Kidney epithelial cell (primary cell): ENCODE measurements at regions not wholly inside any gene's neighbourhood (a gene's known extent, or its start where the extent isn't known, plus 50 kb on each side); places are given as distances from the start of the nearest gene placed in this dataset.

Source experiments
- DNase-seq: peaks from one replicate; pipeline ENCODE4 v3.0.0-alpha.2; 2010; ENCODE audit warnings: low read depth
- H3K27me3 ChIP-seq: 2 replicates; pipeline ENCODE4 v1.6.0; 2011; ENCODE audit warnings: low read length; ENCODE audit not compliant: control insufficient read depth, insufficient read depth
- H3K36me3 ChIP-seq: 2 replicates; pipeline ENCODE4 v1.5.1; 2011; ENCODE audit warnings: low read length; ENCODE audit not compliant: control insufficient read depth, insufficient read depth
- H3K4me3 ChIP-seq: 2 replicates; pipeline ENCODE4 v1.5.1; 2011; ENCODE audit warnings: low read depth, mild to moderate bottlenecking, control low read depth, low read length
- CTCF ChIP-seq: IDR thresholded peaks from 2 replicates; pipeline ENCODE4 v1.5.1; 2011; ENCODE audit warnings: mild to moderate bottlenecking, moderate library complexity, low read length, control low read depth, inconsistent platforms; ENCODE audit not compliant: insufficient read depth, poor library complexity, severe bottlenecking

- DNase-seq, result peak; percentile 28
- no peak for TF ChIP-seq CTCF
- Histone ChIP-seq H3K36me3 (no peaks in the 10 kb centered on the region), H3K4me3 (no peak overlapping the region), H3K27me3 (no peaks in the 10 kb centered on the region)
Observed at GRCh38 chr4:20462426-20463175, 210.9 kb downstream of the SLIT2 start.

GRCh38 chr4:20463176-20463430 lies 211.4 kb downstream of the SLIT2 start:
- no peak for TF ChIP-seq CTCF
- Histone ChIP-seq H3K4me3 (no peak overlapping the region), H3K27me3 (no peaks in the 10 kb centered on the region), H3K36me3 (no peaks in the 10 kb centered on the region)
- no peak for DNase-seq

GRCh38 chr4:20464381-20464780 lies 212.7 kb downstream of the SLIT2 start:
- Histone ChIP-seq H3K27me3 (no peaks in the 10 kb centered on the region), H3K36me3 (no peaks in the 10 kb centered on the region), H3K4me3 (no peak overlapping the region)
- DNase-seq, result peak; percentile 92
- no peak for TF ChIP-seq CTCF

GRCh38 chr4:20474119-20474518 lies 222.4 kb downstream of the SLIT2 start:
- Histone ChIP-seq H3K36me3 (no peaks in the 10 kb centered on the region), H3K4me3 (no peak overlapping the region), H3K27me3 (no peaks in the 10 kb centered on the region)
- no peak for TF ChIP-seq CTCF
- DNase-seq, result no peak

GRCh38 chr4:20478412-20478811 lies 221.8 kb upstream of the PACRGL start:
- DNase-seq, result no peak
- no peak for TF ChIP-seq CTCF
- Histone ChIP-seq H3K4me3 (no peak overlapping the region), H3K36me3 (no peaks in the 10 kb centered on the region), H3K27me3 (no peaks in the 10 kb centered on the region)
